Body of pancreas (tissue), 4 donors: ENCODE measurements at regions not wholly inside any gene's neighbourhood (a gene's known extent, or its start where the extent isn't known, plus 50 kb on each side); places are given as distances from the start of the nearest gene placed in this dataset. TPM values are rescaled to one million over a fixed set of nuclear protein-coding genes. Genes with fewer than 3 reads are reported as not detected.
"Not testable (repeated sequence)": the region's sequence is repeated elsewhere in the genome, so short reads cannot be mapped to it uniquely, and the experiment has no call there.

Experiments
- ATAC-seq: fragments of 150-250 bp; one replicate; pipeline ENCODE4 v1.9.1; 2016
- DNase-seq, 4 donors: peaks; one replicate each; pipeline ENCODE4 v3.0.0-alpha.2; 2019
- H3K27ac ChIP-seq, 4 donors: fragments of 200-600 bp; sonication (generic); 1 replicate in 3 of 4; 2 replicates in 1 of 4; pipeline versions ENCODE4 v1.5.1 to v1.6.1; 2016 to 2019; ENCODE audit warnings: mild to moderate bottlenecking in 1 of 4, mixed read lengths in 1 of 4, moderate library complexity in 1 of 4
- H3K27me3 ChIP-seq, 2 donors: fragments of 200-600 bp; sonication (generic); one replicate each; pipeline ENCODE4 v1.6.0; 2016; ENCODE audit warnings: mild to moderate bottlenecking in 1 of 2
- H3K36me3 ChIP-seq, 2 donors: fragments of 200-600 bp; sonication (generic); replicated peaks in 1 of 2; 2 replicates each; pipeline ENCODE4 v1.5.1; 2016; ENCODE audit warnings: low read depth in 2 of 2; ENCODE audit not compliant: insufficient read depth in 1 of 2
- H3K4me1 ChIP-seq: fragments of 200-600 bp; sonication (generic); one replicate; pipeline ENCODE4 v1.6.0; 2016
- H3K4me3 ChIP-seq, 2 donors: fragments of 200-600 bp; sonication (generic); 1 replicate in 1 of 2; 2 replicates in 1 of 2; pipeline ENCODE4 v1.5.1; 2016 to 2019
- H3K9me3 ChIP-seq, 3 donors: fragments of 200-600 bp; sonication (generic); 1 replicate in 2 of 3; 2 replicates in 1 of 3; pipeline ENCODE4 v1.5.1; 2016
- CTCF ChIP-seq, 7 experiments: fragments of 450-650 bp in 4 of 7; fragments of 200-600 bp in 3 of 7; sonication (generic) in 3 of 7; IDR thresholded peaks; one replicate each; pipeline ENCODE4 v1.5.1; 2016 to 2019; ENCODE audit warnings: antibody characterized with exemption in 7 of 7
- WGBS, 2 donors: methylation state at CpG; one replicate each; pipeline ENCODE4 v1.1.5; 2017; 5-methylcytosine and 5-hydroxymethylcytosine counted together
- intact Hi-C: fragments of 100-400 bp; cut with DNase I; formaldehyde crosslinking; loops from one replicate; pipeline ENCODE4 v1.15.1; 2023
- small RNA-seq: library from RNA; depleted of rRNA; stranded (forward); fragments of <200 nt; gene quantifications from one replicate; pipeline ENCODE3, GENCODE V24; 2016

- H3K36me3 ChIP-seq, H3K4me3 ChIP-seq, ATAC-seq, H3K27ac ChIP-seq, intact Hi-C loops, H3K27me3 ChIP-seq, H3K9me3 ChIP-seq, H3K4me1 ChIP-seq, DNase-seq: not testable (repeated sequence)
- WGBS, 2 donors = no CpG with 5 or more reads among the region's 1 CpG
Observed at GRCh38 chr21:6363591-6363990, 4157.8 kb upstream of the TPTE start.

- ATAC-seq, H3K4me1 ChIP-seq, intact Hi-C loops, H3K4me3 ChIP-seq, H3K27me3 ChIP-seq, H3K9me3 ChIP-seq, H3K36me3 ChIP-seq: not testable (repeated sequence)
- peak overlapping the region in 3 of 4 donors; percentile 54 to 76 (median 57) for H3K27ac ChIP-seq
- 12 to 13% methylated on average over 2 to 7 of the region's 7 CpGs for whole genome bisulfite sequencing, 2 donors
- peak; percentile 29 to 54 (median 32) for DNase-seq
Observed at GRCh38 chr21:6368824-6369223, 4152.6 kb upstream of the TPTE start.

GRCh38 chr21:6373253-6373652, 4148.1 kb upstream of the TPTE start:
- H3K27ac ChIP-seq, H3K4me3 ChIP-seq, intact Hi-C loops, H3K36me3 ChIP-seq, H3K27me3 ChIP-seq, ATAC-seq, H3K4me1 ChIP-seq, H3K9me3 ChIP-seq: not testable (repeated sequence)
- no CpG with 5 or more reads among the region's 3 CpGs for WGBS, 2 donors
- peak in 2 of 4 donors; percentile 3 to 7 for DNase-seq

DNA sequence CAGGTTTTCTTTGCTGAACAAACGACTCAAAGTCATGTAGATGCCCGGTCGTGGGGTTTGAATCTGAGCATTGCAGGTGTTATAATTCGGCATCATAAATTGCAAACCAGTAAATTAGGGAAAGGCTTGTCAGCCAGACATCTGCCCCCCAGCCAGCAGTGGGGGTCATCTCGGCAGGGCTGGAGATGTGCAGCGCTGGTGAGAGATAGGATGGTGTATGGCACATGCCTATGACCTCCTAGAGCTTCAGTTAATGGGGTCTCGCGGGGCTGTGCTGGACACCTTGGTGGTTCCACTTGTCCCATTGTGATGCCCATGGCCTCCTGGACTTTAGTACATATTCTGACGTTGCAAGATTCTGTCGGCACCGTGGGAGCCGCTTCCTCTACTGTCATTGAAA, 4147.2 kb upstream of the TPTE start:
- ATAC-seq, H3K27me3 ChIP-seq, H3K9me3 ChIP-seq, H3K4me3 ChIP-seq, intact Hi-C loops, H3K4me1 ChIP-seq, H3K36me3 ChIP-seq, H3K27ac ChIP-seq: not testable (repeated sequence)
- 20 to 22% methylated on average over 12 of the region's 12 CpGs for WGBS, 2 donors
- peak in 2 of 7 experiments; percentile 9 to 24 for TF ChIP-seq CTCF (IDR thresholded peaks at IDR 0.05)
- DNase-seq = peak; percentile 18 to 43 (median 24)

DNA sequence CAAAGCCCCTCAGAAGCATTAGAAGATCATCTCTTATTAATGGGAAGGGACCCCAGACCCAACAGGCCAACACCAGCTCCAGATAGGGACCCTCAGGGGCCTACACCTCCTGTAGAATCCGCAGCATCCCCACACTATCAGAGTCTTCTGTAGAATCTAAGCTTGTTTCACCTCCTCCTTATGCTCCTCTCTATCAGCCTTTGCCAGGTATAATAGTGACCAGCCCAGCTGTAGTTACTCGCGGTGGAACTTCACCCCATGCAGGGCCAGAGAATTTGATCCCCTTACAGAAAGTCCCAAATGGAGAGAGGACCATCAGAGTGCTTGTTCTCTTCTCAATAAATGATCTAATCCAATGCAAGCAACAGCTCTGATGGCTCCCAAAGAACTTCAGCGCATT, 4146.5 kb upstream of the TPTE start:
- peak; percentile 2 to 11 (median 6) for DNase-seq

DNA sequence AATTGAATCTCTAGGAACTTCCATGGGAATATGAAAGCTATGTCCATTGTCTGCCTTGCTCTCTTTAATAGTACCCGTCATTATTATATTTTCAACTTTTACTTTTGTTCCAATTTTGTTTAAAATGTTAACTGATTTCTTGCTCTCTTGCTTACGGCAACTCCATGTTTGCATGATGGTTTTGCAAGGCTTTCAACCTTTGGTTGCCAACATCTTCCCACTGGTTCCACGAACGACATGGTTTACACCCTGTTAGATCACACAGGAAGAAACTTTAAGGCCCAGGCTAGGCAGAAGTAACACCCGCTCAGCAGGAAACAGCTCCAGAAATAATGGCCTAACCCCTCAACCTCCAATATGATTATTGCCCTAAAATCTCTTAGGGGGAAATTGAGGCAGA, 4145.6 kb upstream of the TPTE start:
- ATAC-seq, H3K27me3 ChIP-seq, H3K9me3 ChIP-seq, H3K4me3 ChIP-seq, H3K4me1 ChIP-seq, H3K36me3 ChIP-seq, H3K27ac ChIP-seq, intact Hi-C loops: not testable (repeated sequence)
- 53 to 80% methylated on average over 3 to 5 of the region's 5 CpGs for WGBS, 2 donors
- DNase-seq = peak in 1 of 4 donors; percentile 2

More for the DNA sequence above, 4146.5 kb upstream of the TPTE start:
- H3K4me1 ChIP-seq, H3K4me3 ChIP-seq, ATAC-seq, intact Hi-C loops, H3K27me3 ChIP-seq, H3K27ac ChIP-seq, H3K9me3 ChIP-seq, H3K36me3 ChIP-seq: not testable (repeated sequence)
- WGBS, 2 donors = 58 to 69% methylated on average over 4 of the region's 4 CpGs

GRCh38 chr21:6376321-6377070, 4144.9 kb upstream of the TPTE start:
- H3K36me3 ChIP-seq, H3K27me3 ChIP-seq, H3K27ac ChIP-seq, H3K4me1 ChIP-seq, intact Hi-C loops, ATAC-seq, H3K9me3 ChIP-seq, H3K4me3 ChIP-seq: not testable (repeated sequence)
- 59 to 66% methylated on average over 9 of the region's 9 CpGs for WGBS, 2 donors
- peak in 1 of 4 donors; percentile 2 for DNase-seq

Small RNA genes lying in the stretch of these regions (small RNA-seq; reads per million reads assigned to genes)
- not detected for gene RF00019
